Activated T-cell treated with anti-CD3 and anti-CD28 coated beads, Interleukin-2, amount 50 U/mL, for 1 hour (primary cell): ENCODE measurements at regions not wholly inside any gene's neighbourhood (a gene's known extent, or its start where the extent isn't known, plus 50 kb on each side); places are given as distances from the start of the nearest gene placed in this dataset.
"Not testable (repeated sequence)": the region's sequence is repeated elsewhere in the genome, so short reads cannot be mapped to it uniquely, and the experiment has no call there.

ENCODE experiments used
- DNase-seq: peaks from one replicate; pipeline ENCODE4 v3.0.0-alpha.2; 2020

- DNase-seq: no peak
These were observed 356.3 kb downstream of the EMP1 start for GRCh38 chr12:13552830-13553229.

- DNase-seq: no peak
These were observed 350.8 kb downstream of the EMP1 start for GRCh38 chr12:13547283-13547682.

- no peak for DNase-seq
These were observed 349.7 kb downstream of the EMP1 start for GRCh38 chr12:13546231-13546630.

GRCh38 chr12:13539051-13539450 lies 342.5 kb downstream of the EMP1 start:
- DNase-seq: no peak

GRCh38 chr12:13538136-13538535 lies 341.6 kb downstream of the EMP1 start:
- DNase-seq: no peak

- no peak for DNase-seq
These were observed 341.1 kb downstream of the EMP1 start for GRCh38 chr12:13537623-13538022.

GRCh38 chr12:13536219-13536910 lies 339.8 kb downstream of the EMP1 start:
- no peak for DNase-seq

- DNase-seq: no peak
These were observed 338.3 kb downstream of the EMP1 start for GRCh38 chr12:13534645-13535398.

GRCh38 chr12:13534242-13534641 lies 337.7 kb downstream of the EMP1 start:
- no peak for DNase-seq

- no peak for DNase-seq
These were observed 334.4 kb downstream of the EMP1 start for GRCh38 chr12:13530966-13531365.

- not testable (repeated sequence) for DNase-seq
These were observed 329.8 kb downstream of the EMP1 start for GRCh38 chr12:13526185-13526921.

GRCh38 chr12:13523536-13524307 lies 327.2 kb downstream of the EMP1 start:
- DNase-seq: no peak

- not testable (repeated sequence) for DNase-seq
These were observed 321.5 kb downstream of the EMP1 start for GRCh38 chr12:13518034-13518433.

GRCh38 chr12:13509740-13510139 lies 313.2 kb downstream of the EMP1 start:
- DNase-seq: no peak

GRCh38 chr12:13505636-13506035 lies 309.1 kb downstream of the EMP1 start:
- DNase-seq: no peak

GRCh38 chr12:13505224-13505623 lies 308.7 kb downstream of the EMP1 start:
- no peak for DNase-seq

- no peak for DNase-seq
These were observed 308.2 kb downstream of the EMP1 start for GRCh38 chr12:13504736-13505135.

- no peak for DNase-seq
These were observed 307.5 kb downstream of the EMP1 start for GRCh38 chr12:13504074-13504473.

- no peak for DNase-seq
These were observed 306.7 kb downstream of the EMP1 start for GRCh38 chr12:13503094-13503835.

- DNase-seq: no peak
These were observed 302.5 kb downstream of the EMP1 start for GRCh38 chr12:13499008-13499407.

- DNase-seq: no peak
These were observed 299.6 kb downstream of the EMP1 start for GRCh38 chr12:13496111-13496510.

- no peak for DNase-seq
These were observed 292.7 kb downstream of the EMP1 start for GRCh38 chr12:13489246-13489645.
